Amygdala (tissue), 56 donors: ENCODE measurements at regions not wholly inside any gene's neighbourhood (a gene's known extent, or its start where the extent isn't known, plus 50 kb on each side); places are given as distances from the start of the nearest gene placed in this dataset.
"Not testable (repeated sequence)": the region's sequence is repeated elsewhere in the genome, so short reads cannot be mapped to it uniquely, and the experiment has no call there.

Source experiments
- DNase-seq, 56 donors: peaks; one replicate each; lab custom pipeline; 2025; lab: John Stamatoyannopoulos, UW

GRCh38 chr12:5096241-5096924, 52.7 kb downstream of the KCNA5 start:
- no peak for DNase-seq

DNA sequence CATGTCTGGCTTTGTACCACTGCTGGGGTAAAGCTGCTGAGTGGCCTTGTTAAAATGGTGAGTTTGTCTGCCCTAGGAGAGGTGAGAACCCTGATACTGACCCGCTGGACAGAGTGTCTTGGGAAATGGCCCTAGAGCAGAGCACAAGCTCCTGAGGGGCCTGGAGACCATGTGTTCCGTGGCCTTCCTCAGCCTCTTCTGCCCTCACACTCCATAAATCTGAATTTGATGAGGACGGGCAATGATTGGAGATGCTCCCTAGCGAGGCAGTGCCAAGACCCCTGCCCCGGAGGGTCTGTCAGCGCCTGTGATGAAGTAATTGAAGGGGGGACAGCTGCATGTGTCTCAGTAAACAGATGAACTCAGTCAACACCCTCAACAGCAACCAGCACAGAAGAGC, 54.1 kb downstream of the KCNA5 start:
- no peak for DNase-seq

DNA sequence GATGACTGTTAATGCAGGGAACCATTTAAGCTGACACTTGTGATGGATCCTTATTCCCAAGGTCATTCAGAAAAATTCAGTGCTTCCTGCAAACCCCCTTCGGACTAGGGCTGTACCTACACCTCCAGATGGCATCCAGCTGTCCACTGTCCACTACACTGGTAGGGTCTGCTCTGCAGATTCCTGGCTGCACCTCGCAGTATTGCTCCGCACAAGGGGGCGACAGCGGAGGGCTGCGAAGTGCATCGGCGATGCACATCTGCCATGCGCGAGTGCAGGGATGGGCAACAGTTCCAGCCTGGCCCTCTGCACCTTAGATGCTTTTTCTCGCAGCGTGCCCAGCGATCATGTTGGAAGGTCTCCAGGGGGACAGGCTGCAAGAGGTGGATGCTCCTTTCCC, 55.5 kb downstream of the KCNA5 start:
- no peak for DNase-seq

GRCh38 chr12:5099591-5099990, 55.9 kb downstream of the KCNA5 start:
- DNase-seq: no peak

GRCh38 chr12:5101686-5102085, 58.0 kb downstream of the KCNA5 start:
- no peak for DNase-seq

GRCh38 chr12:5102261-5102789, 58.6 kb downstream of the KCNA5 start:
- no peak for DNase-seq

- DNase-seq: no peak
These were observed 59.1 kb downstream of the KCNA5 start for GRCh38 chr12:5102806-5103205.

DNA sequence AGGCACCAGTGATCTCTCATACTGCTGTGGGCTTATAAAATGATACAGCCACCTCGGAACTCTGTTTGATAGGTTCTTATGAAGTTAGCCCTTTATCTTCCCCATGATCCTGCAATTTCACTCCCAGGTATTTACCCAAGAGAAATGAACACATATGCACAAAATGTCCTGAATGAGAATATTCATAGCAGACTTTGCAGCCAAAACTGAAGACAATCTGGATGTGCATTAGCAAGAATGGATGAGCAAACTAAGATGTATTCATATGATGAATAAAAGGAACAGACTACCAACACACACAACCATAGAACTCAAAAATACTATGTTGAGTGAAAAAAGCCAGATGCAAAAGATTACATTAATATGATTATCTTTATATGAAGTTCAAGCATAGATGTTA, 66.7 kb downstream of the KCNA5 start:
- DNase-seq: no peak

- DNase-seq: no peak
These were observed 70.8 kb downstream of the KCNA5 start for GRCh38 chr12:5114436-5114835.

DNA sequence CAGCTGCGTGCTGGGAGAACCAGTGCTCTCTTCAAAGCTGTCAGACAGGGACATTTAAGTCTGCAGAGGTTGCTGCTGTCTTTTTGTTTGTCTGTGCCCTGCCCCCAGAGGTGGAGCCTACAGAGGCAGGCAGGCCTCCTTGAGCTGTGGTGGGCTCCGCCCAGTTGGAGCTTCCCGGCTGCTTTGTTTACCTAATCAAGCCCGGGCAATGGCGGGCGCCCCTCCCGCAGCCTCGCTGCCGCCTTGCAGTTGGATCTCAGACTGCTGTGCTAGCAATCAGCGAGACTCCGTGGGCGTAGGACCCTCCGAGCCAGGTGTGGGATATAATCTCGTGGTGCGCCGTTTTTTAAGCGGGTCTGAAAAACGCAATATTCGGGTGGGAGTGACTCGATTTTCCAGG, 78.1 kb downstream of the KCNA5 start:
- DNase-seq: not testable (repeated sequence)

DNA sequence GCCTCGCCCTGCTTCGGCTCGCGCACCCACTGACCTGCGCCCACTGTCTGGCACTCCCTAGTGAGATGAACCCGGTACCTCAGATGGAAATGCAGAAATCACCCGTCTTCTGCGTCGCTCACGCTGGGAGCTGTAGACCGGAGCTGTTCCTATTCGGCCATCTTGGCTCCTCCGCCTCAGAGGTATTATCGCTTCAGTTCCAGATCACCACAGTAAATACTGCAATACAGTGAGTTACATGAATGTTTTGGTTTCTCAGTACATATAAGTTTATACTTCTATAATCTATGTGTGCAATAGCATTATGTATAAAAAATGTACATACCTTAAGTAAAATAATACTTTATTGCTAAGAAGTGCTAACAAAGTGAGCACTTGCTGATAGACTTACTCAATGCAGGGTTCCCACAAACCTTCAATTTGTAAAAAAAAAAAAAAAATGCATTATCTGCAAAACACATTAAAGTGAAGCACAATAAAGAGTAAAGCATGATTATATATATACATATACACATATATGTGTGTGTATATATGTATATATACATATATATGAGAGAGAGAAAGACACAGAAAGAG, 78.7 kb downstream of the KCNA5 start:
- DNase-seq: not testable (repeated sequence)

GRCh38 chr12:5123921-5124320, 80.2 kb downstream of the KCNA5 start:
- DNase-seq: no peak

DNA sequence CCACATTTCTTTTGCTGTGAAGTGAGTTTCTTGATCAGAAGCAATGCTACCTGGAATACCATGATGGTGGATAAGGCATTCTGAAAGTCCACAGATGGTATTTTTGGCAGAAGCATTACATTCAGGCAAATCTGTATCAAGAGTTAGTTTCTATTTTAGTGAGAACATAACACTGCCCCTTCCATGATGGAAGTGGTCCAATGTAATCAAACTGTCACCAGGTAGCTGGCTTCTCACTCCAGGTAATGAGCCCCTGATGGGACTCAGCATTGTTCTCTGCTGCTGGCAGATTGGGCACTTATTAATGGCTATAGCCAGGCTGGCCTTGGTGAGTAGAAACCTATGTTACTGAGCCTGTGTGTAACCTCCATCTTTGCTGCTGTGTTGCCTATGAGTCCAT, 80.7 kb downstream of the KCNA5 start:
- no peak for DNase-seq

GRCh38 chr12:5134861-5135525, 91.3 kb downstream of the KCNA5 start:
- no peak for DNase-seq

- no peak for DNase-seq
These were observed 94.6 kb downstream of the KCNA5 start for GRCh38 chr12:5138256-5138655.

DNA sequence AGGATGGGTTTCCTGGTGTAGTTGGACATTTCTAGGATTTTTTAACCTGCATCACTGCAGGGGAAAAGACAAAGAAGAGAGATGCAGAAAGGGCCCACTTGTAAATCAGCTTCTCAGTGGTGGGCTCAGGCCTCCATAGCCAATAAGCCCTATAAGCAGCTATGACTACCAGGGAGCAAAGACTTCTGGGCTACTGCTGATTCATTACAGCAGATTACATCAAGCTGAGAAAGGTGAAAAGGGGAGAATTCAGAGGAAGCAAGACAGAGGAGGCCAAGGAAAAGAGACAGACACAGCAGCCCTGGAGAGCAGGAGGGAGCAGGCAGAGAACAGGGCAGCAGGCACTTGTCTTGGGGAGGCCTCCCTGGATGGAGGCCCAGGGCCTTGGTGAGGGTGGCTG, 95.2 kb downstream of the KCNA5 start:
- no peak for DNase-seq

- DNase-seq: no peak
These were observed 96.1 kb downstream of the KCNA5 start for GRCh38 chr12:5139751-5140150.

DNA sequence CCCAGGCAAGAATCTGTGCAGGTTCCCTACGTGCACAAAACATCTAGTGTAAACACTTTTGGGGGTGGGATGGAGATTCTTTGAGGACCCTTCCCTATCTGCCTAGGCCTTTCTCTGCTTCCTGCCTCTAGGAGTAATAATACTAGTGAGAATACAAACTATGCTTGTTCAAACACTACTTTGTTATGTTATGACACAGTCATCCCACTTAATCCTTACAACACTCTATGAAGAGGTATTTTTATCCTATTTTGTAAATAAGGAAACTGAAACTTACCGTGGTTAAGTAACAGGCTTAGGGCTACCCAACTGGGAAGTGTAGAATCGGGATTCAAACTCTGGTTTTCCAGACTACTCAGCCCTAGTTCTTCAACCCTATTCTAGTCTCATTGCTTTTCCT, 96.5 kb downstream of the KCNA5 start:
- DNase-seq: no peak

DNA sequence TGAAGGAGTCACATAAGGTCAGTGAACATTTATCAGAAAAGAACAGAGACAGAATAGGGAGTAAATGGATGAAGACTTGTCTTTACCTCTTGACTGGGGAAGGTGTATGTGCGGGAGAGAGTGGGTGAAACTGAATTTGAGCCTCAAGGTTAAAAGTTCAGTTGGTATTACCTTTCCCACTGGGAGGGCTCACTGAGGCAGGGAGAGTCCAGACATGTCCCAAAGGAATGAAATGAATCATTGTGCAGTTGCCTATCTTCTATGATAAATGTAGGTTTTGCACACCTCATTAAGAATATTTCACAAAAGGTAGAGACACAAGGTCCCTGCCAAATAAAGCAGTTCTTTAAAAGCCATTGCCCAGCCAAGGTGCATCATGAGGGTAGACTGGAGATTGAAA, 105.2 kb downstream of the KCNA5 start:
- DNase-seq: no peak

GRCh38 chr12:5154091-5154490, 110.4 kb downstream of the KCNA5 start:
- no peak for DNase-seq

- no peak for DNase-seq
These were observed 112.2 kb downstream of the KCNA5 start for GRCh38 chr12:5155866-5156265.

GRCh38 chr12:5160827-5161226, 117.1 kb downstream of the KCNA5 start:
- no peak for DNase-seq
